MM.1S (cell line): ENCODE measurements at regions not wholly inside any gene's neighbourhood (a gene's known extent, or its start where the extent isn't known, plus 50 kb on each side); places are given as distances from the start of the nearest gene placed in this dataset.

Experiments
- EZH2phosphoT487 ChIP-seq: fragments of 300-600 bp; sonication (generic); IDR thresholded peaks from 2 replicates; pipeline ENCODE4 v1.6.1; 2018; ENCODE audit warnings: antibody characterized with exemption, low read length
- TF ChIP-seq, protein P1 (sequence below): fragments of 300-600 bp; sonication (generic); IDR thresholded peaks from 2 replicates; pipeline ENCODE4 v1.5.1; 2016; ENCODE audit warnings: antibody characterized with exemption, low read length, mixed read lengths

DNA sequence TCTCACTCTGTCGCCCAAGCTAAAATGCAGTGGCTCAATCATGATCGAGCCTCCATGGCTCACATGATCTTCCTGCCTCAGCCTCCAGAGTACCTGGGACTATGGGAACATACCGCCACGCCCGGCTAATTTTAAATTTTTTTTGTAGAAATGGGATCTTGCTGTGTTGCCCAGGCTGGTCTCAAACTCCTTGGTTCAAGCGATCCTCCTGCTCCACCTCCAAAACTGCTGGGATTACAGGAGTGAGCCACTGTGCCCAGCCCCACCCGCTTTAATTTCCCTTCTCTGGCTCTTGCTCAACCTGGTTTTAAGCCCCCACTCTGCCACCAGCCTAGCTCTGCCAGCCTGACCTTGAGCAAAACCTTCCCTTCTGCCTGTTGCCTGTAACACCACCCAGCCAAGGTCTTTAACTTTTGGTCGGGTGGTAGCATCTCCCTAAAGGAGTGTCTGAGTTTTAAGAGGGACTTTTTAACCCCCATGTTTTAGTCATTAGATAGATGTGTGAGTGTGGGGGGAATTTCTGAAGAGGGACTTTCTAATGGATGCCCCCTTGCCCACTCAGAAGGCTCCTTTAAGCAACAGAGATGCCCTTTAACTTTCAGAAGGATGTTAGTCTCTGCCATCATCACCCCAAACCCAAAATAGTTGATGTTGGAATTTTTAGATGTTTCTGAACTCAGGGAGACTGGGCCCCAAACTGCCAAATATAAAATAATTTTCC, 71.8 kb upstream of the FOXP4 start:
- TF ChIP-seq, protein P1, sequence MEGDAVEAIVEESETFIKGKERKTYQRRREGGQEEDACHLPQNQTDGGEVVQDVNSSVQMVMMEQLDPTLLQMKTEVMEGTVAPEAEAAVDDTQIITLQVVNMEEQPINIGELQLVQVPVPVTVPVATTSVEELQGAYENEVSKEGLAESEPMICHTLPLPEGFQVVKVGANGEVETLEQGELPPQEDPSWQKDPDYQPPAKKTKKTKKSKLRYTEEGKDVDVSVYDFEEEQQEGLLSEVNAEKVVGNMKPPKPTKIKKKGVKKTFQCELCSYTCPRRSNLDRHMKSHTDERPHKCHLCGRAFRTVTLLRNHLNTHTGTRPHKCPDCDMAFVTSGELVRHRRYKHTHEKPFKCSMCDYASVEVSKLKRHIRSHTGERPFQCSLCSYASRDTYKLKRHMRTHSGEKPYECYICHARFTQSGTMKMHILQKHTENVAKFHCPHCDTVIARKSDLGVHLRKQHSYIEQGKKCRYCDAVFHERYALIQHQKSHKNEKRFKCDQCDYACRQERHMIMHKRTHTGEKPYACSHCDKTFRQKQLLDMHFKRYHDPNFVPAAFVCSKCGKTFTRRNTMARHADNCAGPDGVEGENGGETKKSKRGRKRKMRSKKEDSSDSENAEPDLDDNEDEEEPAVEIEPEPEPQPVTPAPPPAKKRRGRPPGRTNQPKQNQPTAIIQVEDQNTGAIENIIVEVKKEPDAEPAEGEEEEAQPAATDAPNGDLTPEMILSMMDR = no peak
- TF ChIP-seq EZH2phosphoT487 = no peak
